B cell (primary cell): ENCODE measurements at regions not wholly inside any gene's neighbourhood (a gene's known extent, or its start where the extent isn't known, plus 50 kb on each side); places are given as distances from the start of the nearest gene placed in this dataset.

ENCODE experiments used
- EZH2 ChIP-seq: IDR thresholded peaks from 2 replicates; pipeline ENCODE4 v1.6.1; 2012; ENCODE audit warnings: borderline replicate concordance, low read depth, mild to moderate bottlenecking, moderate library complexity, low read length; ENCODE audit not compliant: insufficient read depth, poor library complexity, severe bottlenecking
- TF ChIP-seq, protein P1 (sequence below): fragments of 200-600 bp; IDR thresholded peaks from one replicate; pipeline ENCODE4 v1.8.0; 2022; ENCODE audit warnings: antibody characterized with exemption, mild to moderate bottlenecking

DNA sequence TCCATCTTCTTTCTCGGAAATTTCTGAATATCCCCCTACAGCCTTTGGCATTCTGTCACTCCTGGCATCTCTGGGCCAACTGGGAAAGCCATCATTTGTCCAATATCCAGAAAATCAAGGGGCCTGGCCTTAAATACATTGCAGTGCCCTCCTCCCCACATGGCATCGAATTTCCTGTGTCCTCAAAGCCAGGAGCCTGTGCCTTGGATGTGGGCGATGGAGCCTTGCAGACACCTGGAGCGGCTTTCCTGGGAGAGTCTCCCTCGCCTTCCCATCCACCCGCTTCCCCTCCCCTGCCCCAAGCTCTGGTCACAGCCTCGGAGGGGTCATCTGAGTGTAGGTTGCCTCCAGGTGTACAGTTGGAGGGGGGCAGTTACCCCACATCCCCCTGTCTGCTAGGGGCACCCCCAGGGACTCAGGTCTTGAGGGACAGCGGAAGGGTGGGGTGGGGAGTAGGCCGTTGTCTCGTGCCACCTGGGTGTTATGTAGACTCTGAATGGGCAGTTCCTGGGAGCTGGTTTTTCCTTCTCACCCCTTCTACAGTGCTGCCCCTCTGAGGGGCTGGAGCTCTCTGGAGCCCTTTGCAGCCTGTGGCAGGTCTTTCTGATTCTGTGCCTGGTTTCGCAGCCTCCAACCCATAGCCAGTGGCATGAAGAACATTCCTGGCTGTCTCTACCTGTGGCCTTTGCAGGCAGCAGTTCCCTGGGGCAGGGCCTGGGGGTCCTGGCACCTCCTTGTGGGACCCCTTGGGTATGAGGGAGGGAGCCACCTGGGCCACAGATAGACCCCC, 239.8 kb downstream of the SEC14L1 start:
- TF ChIP-seq, protein P1, sequence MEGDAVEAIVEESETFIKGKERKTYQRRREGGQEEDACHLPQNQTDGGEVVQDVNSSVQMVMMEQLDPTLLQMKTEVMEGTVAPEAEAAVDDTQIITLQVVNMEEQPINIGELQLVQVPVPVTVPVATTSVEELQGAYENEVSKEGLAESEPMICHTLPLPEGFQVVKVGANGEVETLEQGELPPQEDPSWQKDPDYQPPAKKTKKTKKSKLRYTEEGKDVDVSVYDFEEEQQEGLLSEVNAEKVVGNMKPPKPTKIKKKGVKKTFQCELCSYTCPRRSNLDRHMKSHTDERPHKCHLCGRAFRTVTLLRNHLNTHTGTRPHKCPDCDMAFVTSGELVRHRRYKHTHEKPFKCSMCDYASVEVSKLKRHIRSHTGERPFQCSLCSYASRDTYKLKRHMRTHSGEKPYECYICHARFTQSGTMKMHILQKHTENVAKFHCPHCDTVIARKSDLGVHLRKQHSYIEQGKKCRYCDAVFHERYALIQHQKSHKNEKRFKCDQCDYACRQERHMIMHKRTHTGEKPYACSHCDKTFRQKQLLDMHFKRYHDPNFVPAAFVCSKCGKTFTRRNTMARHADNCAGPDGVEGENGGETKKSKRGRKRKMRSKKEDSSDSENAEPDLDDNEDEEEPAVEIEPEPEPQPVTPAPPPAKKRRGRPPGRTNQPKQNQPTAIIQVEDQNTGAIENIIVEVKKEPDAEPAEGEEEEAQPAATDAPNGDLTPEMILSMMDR, result no peak
- no peak for TF ChIP-seq EZH2
